SK-N-SH treated with all-trans-retinoic acid at 6 μM for 48 hours (cell line): ENCODE measurements at regions not wholly inside any gene's neighbourhood (a gene's known extent, or its start where the extent isn't known, plus 50 kb on each side); places are given as distances from the start of the nearest gene placed in this dataset.

ENCODE experiments used
- BACH2 ChIP-seq: fragments of 250-450 bp; sonication (Bioruptor Pico); IDR thresholded peaks from 2 replicates; pipeline ENCODE4 v1.9.0; 2021; ENCODE audit warnings: mild to moderate bottlenecking, borderline replicate concordance
- CSDC2 ChIP-seq: fragments of 250-450 bp; sonication (Bioruptor Pico); IDR thresholded peaks from 2 replicates; pipeline ENCODE4 v1.5.0; 2020; ENCODE audit warnings: mild to moderate bottlenecking, moderate library complexity
- GLIS3 ChIP-seq: fragments of 250-450 bp; sonication (Bioruptor Pico); IDR thresholded peaks from 2 replicates; pipeline ENCODE4 v1.5.0; 2020; ENCODE audit warnings: mild to moderate bottlenecking, moderate library complexity
- SNAI2 ChIP-seq: fragments of 250-450 bp; sonication (Bioruptor Pico); IDR thresholded peaks from 2 replicates; pipeline ENCODE4 v1.5.0; 2020; ENCODE audit warnings: mild to moderate bottlenecking, moderate library complexity
- ZFP30 ChIP-seq: fragments of 450-650 bp; formaldehyde crosslinking; IDR thresholded peaks from 2 replicates; pipeline ENCODE4 v1.5.0; 2022; ENCODE audit warnings: mild to moderate bottlenecking, moderate library complexity
- TF ChIP-seq, protein P1 (sequence below): fragments of 250-450 bp; sonication (Bioruptor Pico); IDR thresholded peaks from 2 replicates; pipeline ENCODE4 v1.8.0; 2020; ENCODE audit warnings: mild to moderate bottlenecking, moderate library complexity, borderline replicate concordance

DNA sequence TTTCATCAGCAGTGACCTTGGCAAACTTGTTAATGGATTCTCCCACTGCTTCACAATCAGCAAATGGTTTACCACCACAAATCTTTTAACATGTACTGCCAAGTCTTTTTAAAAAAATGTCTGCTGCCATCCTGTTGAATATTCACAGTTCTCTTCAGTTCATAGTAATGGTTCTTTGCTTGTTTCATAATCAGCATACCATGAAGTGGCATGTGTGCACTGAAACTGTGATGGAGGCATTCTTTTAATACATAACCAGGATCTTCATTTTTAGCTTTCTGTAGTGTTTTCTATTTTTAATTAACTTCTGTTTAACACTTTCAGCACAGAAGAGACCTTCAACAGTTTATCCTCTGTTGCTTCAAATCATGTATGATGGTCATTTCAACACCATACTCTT lies 230.1 kb upstream of the ARSJ start:
- TF ChIP-seq SNAI2 (CRISPR knock-in tag): no peak
- TF ChIP-seq ZFP30 (CRISPR knock-in tag): no peak
- TF ChIP-seq, protein P1, sequence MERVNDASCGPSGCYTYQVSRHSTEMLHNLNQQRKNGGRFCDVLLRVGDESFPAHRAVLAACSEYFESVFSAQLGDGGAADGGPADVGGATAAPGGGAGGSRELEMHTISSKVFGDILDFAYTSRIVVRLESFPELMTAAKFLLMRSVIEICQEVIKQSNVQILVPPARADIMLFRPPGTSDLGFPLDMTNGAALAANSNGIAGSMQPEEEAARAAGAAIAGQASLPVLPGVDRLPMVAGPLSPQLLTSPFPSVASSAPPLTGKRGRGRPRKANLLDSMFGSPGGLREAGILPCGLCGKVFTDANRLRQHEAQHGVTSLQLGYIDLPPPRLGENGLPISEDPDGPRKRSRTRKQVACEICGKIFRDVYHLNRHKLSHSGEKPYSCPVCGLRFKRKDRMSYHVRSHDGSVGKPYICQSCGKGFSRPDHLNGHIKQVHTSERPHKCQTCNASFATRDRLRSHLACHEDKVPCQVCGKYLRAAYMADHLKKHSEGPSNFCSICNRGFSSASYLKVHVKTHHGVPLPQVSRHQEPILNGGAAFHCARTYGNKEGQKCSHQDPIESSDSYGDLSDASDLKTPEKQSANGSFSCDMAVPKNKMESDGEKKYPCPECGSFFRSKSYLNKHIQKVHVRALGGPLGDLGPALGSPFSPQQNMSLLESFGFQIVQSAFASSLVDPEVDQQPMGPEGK: no peak
- TF ChIP-seq CSDC2 (CRISPR knock-in tag): no peak
- no peak for TF ChIP-seq BACH2 (CRISPR knock-in tag)
- no peak for TF ChIP-seq GLIS3
